MCF 10A (cell line): ENCODE measurements at regions not wholly inside any gene's neighbourhood (a gene's known extent, or its start where the extent isn't known, plus 50 kb on each side); places are given as distances from the start of the nearest gene placed in this dataset.

Experiments
- BruUV-seq: library from RNA; stranded (reverse); fragments of 400-500 nt; replicated peaks from 2 replicates; lab custom pipeline; 2021; lab: Mats Ljungman, UMichigan
- CTCF ChIA-PET: fragments of 300-600 bp; sonication (Branson Sonifier 250); formaldehyde crosslinking; extraction: SDS; loops from one replicate; lab custom pipeline; 2021; ENCODE audit warnings: antibody characterized with exemption, inconsistent platforms; lab: Yijun Ruan, JAX
- POLR2A ChIA-PET: fragments of 300-600, 350-650 bp; sonication (Branson Sonifier 250); formaldehyde crosslinking; extraction: SDS; loops from one replicate; lab custom pipeline; 2020; ENCODE audit warnings: antibody characterized with exemption, inconsistent platforms; lab: Yijun Ruan, JAX
- DNase-seq: peaks from one replicate; pipeline ENCODE4 v3.0.0-alpha.2; 2018; ENCODE audit not compliant: unreplicated experiment
- H3K27ac Mint-ChIP-seq: one replicate; pipeline ENCODE4 v1.8.0; 2022; ENCODE audit warnings: mild to moderate bottlenecking, low read depth, mixed read lengths; ENCODE audit not compliant: unreplicated experiment
- H3K27me3 Mint-ChIP-seq: one replicate; pipeline ENCODE4 v1.8.0; 2022; ENCODE audit warnings: mixed read lengths; ENCODE audit not compliant: insufficient read depth, unreplicated experiment
- H3K36me3 Mint-ChIP-seq: one replicate; pipeline ENCODE4 v1.8.0; 2022; ENCODE audit warnings: mild to moderate bottlenecking, moderate library complexity, mixed read lengths; ENCODE audit not compliant: insufficient read depth, unreplicated experiment
- H3K4me1 Mint-ChIP-seq: one replicate; pipeline ENCODE4 v1.8.0; 2022; ENCODE audit warnings: mixed read lengths; ENCODE audit not compliant: insufficient read depth, unreplicated experiment
- H3K4me3 Mint-ChIP-seq: one replicate; pipeline ENCODE4 v1.8.0; 2022; ENCODE audit warnings: mild to moderate bottlenecking, moderate library complexity, mixed read lengths; ENCODE audit not compliant: unreplicated experiment
- H3K9me3 Mint-ChIP-seq: one replicate; pipeline ENCODE4 v1.8.0; 2022; ENCODE audit warnings: mixed read lengths; ENCODE audit not compliant: unreplicated experiment
- intact Hi-C: fragments of 100-400 bp; cut with micrococcal nuclease; formaldehyde crosslinking; loops from 2 replicates; pipeline ENCODE4 v1.14.1; 2022
- TF ChIP-seq, protein P1 (sequence below): fragments of 200-600 bp; IDR thresholded peaks from one replicate; pipeline ENCODE4 v1.8.0; 2022; ENCODE audit warnings: antibody characterized with exemption, mild to moderate bottlenecking; ENCODE audit not compliant: unreplicated experiment

GRCh38 chr13:75985132-75985531 is 349.0 kb downstream of the LMO7 start:
- BruUV-seq, result no TSS peak
- Mint-ChIP-seq H3K4me1 (no peaks in the 10 kb centered on the region), H3K36me3 (no peaks in the 10 kb centered on the region), H3K27ac (no peak overlapping the region), H3K4me3 (no peak overlapping the region), H3K27me3 (no peaks in the 10 kb centered on the region), H3K9me3 (peaks cover 33% of the 10 kb centered on the region)
- TF ChIP-seq, protein P1, sequence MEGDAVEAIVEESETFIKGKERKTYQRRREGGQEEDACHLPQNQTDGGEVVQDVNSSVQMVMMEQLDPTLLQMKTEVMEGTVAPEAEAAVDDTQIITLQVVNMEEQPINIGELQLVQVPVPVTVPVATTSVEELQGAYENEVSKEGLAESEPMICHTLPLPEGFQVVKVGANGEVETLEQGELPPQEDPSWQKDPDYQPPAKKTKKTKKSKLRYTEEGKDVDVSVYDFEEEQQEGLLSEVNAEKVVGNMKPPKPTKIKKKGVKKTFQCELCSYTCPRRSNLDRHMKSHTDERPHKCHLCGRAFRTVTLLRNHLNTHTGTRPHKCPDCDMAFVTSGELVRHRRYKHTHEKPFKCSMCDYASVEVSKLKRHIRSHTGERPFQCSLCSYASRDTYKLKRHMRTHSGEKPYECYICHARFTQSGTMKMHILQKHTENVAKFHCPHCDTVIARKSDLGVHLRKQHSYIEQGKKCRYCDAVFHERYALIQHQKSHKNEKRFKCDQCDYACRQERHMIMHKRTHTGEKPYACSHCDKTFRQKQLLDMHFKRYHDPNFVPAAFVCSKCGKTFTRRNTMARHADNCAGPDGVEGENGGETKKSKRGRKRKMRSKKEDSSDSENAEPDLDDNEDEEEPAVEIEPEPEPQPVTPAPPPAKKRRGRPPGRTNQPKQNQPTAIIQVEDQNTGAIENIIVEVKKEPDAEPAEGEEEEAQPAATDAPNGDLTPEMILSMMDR, result no peak
- POLR2A ChIA-PET, result no interaction called here
- intact Hi-C loops, result no loop called here
- CTCF ChIA-PET, result interaction anchor here (0.6 kb wide), 1 partner anchor 1612 kb away, joined by 3 read pairs; no protein-coding TSS in a partner anchor
- no peak for DNase-seq

DNA sequence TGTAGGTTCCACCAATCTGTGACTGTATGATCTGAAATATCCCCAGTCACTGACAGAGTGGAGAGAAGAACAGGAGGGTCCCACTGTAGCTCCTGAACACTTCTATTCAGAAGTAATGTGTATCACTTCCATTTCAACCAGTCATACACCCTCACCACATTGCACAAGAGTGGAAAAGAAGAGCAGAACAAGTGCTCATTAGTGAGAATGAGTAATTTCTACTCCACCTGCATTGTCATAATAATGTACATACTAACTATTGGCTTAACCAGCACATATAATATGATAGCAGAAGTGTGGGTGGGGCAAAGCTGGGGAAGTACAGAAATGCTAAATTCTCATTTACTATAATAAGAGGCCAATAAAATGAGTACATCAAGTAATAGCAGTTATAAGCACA is 342.7 kb downstream of the LMO7 start:
- BruUV-seq, result no TSS peak
- POLR2A ChIA-PET, result no interaction called here
- Mint-ChIP-seq H3K4me3 (no peak overlapping the region), H3K36me3 (no peaks in the 10 kb centered on the region), H3K4me1 (no peaks in the 10 kb centered on the region), H3K9me3 (no peaks in the 10 kb centered on the region), H3K27me3 (no peaks in the 10 kb centered on the region), H3K27ac (no peak overlapping the region)
- TF ChIP-seq, protein P1, result no peak
- peak; percentile 21 for DNase-seq
- CTCF ChIA-PET, result no interaction called here
- intact Hi-C loops, result no loop called here

GRCh38 chr13:75968103-75968838 is 332.1 kb downstream of the LMO7 start:
- Mint-ChIP-seq H3K4me3 (no peak overlapping the region), H3K9me3 (no peaks in the 10 kb centered on the region), H3K27me3 (no peaks in the 10 kb centered on the region), H3K27ac (peak overlapping the region; percentile 26), H3K36me3 (no peaks in the 10 kb centered on the region), H3K4me1 (peaks cover 11% of the 10 kb centered on the region)
- intact Hi-C loops, result loop anchor here (5.0 kb wide), 1 partner anchor 324 kb away; no protein-coding TSS in a partner anchor
- TSS peak; percentile 47 for BruUV-seq
- CTCF ChIA-PET, result no interaction called here
- TF ChIP-seq, protein P1, result no peak
- POLR2A ChIA-PET, result no interaction called here
- peak; percentile 80 for DNase-seq

DNA sequence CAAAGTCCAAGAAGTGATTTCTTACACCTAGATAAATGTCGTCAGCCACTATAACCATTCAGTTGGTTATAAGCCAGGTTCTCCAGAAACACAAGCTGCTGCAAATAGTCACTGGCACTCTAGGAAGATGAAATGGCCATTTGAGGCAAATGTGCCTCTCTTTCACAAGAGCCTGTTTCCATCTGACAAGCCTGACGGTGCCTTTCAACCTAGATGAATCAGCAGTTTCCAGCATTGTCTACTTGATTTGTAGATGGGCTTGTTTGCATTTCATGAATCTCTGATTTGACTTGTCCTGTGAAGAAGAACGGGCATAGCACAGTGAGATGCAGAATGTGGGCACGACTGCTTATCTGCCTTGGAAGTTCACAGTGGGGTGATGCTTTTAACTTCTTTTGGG is 327.2 kb downstream of the LMO7 start:
- H3K4me3 Mint-ChIP-seq, result no peak overlapping the region
- peaks cover 4% of the 10 kb centered on the region for H3K4me1 Mint-ChIP-seq
- H3K9me3 Mint-ChIP-seq, result no peaks in the 10 kb centered on the region
- TF ChIP-seq, protein P1, result no peak
- BruUV-seq, result no TSS peak
- no peaks in the 10 kb centered on the region for H3K36me3 Mint-ChIP-seq
- H3K27me3 Mint-ChIP-seq, result no peaks in the 10 kb centered on the region
- intact Hi-C loops, result no loop called here
- POLR2A ChIA-PET, result no interaction called here
- no peak for DNase-seq
- no peak overlapping the region for H3K27ac Mint-ChIP-seq
- CTCF ChIA-PET, result no interaction called here
